GM18508 (cell line): ENCODE measurements at regions not wholly inside any gene's neighbourhood (a gene's known extent, or its start where the extent isn't known, plus 50 kb on each side); places are given as distances from the start of the nearest gene placed in this dataset.
"Not testable (repeated sequence)": the region's sequence is repeated elsewhere in the genome, so short reads cannot be mapped to it uniquely, and the experiment has no call there.

Experiments used
- ATAC-seq: cut with Tn5 transposase; IDR thresholded peaks from one replicate; pipeline ENCODE4 v1.9.1; 2021; ENCODE audit warnings: moderate number of reproducible peaks; ENCODE audit not compliant: insufficient read depth, unreplicated experiment

DNA sequence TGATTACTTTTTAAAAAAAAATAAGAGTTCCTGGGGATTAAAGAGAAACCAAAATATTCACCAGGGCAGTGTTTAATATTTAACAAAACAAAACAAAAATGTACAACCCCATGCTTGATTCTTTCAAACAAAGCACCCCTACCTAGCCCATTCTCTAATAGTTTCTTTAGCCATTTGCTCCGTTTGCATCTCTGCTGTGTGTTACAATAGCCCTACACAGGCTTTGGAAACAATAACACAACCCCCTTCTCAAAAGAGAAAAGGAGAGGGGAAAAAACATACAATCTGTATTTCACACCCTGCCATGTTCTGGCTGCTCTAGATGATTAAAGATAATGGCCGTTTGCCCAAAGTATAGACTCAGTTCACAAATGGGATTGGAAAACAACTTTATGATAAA lies 302.9 kb downstream of the CPS1 start:
- ATAC-seq = no peak

DNA sequence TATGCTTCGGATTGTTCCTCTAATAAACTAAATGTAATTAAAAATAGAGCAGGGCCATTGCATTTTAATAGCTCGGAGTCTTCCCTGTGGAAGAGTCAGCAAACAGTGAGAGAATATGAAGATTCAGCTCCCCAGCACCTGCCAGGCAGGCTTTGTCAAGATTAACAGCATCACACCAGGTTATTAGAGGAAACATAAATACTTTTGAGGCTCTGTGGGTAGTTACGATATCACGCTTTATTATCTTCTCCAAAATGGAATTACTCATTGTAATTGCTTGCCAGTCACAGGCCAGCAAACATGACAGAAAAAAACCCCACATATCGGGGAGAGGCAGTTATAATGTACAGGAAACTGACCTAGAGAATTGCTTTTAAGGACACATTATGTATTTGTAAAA lies 303.9 kb downstream of the CPS1 start:
- ATAC-seq = no peak

DNA sequence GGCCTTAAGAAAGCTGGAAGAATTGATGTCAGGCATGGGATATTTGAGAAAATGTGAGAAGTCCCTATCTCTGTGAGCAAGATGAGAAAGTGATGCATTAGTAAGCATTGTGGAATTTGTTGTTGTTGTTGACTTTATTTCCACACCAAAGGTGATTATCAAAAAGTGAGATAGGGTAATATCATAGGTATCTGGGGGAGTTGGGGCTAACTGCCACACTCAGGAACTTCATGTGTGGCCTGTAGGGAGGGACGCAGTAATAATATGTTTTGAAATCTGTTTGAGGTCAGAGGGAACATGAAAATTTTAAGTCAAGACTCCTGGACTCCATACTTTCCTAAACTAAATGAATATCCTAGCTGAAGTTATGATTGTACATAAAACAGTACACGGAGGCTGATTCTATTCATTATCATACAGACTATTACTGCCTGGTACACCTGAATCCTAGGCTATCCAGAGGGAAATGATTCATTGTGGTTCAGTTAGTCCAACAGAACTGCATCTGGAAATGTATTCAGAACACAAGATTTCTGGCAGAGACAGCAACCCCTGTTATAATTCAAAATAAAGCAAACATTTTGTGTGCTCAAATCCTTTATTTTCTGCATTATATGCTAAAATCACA lies 304.8 kb downstream of the CPS1 start:
- ATAC-seq = no peak

DNA sequence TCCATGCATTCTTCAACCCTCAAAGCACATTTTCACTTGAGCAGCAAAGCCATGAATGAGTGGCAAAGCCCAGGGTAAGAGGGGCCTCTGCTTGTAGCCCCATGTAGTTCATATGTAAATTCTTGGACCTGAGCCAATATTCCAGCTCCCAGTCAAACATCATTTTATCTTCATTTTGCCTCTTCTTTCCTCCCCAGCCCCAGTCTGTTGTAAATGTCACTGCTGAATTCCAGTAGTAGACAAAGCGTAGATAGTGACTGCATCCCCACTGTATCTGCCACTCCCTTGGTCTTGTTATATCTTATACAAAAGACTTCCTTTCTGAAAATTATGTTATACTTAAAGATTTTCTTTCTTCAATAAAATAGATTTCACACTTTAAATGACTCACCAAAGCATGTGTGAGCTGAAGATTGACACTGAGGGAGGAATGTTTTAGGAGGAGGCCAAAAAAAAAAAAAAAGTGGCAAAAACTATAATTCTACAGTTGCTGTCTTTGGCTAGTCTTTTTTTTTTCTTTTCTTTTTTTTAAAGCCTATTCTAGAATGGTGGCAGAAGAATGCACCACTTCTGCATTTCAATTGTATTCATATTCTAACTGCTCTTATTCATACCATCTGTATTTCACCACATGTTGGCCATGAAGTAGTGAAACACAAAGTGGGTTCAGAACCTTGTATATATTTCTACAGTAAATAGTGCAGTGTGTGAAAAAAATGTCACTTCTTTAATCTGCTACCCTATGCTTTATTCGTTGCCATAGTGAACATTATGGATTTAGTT lies 306.1 kb downstream of the CPS1 start:
- no peak for ATAC-seq

DNA sequence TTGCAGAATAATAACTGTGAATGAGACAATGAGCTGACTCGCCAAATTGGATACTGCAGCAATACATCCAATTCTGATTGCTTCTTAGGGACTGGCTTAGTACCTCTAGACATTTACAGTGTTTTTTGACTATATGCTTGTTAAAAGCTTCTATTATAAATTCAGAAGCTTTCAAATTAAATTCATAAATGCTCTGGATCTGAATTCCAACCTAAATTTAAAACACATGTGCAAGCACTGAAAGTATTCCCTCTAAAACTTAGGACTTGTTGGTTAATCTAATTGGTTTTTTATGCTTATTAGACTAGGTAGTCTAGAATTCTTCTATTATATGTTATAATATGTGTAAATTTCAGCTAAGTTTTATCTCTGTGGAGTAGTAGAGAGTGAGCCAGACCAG lies 306.9 kb downstream of the CPS1 start:
- ATAC-seq = no peak

DNA sequence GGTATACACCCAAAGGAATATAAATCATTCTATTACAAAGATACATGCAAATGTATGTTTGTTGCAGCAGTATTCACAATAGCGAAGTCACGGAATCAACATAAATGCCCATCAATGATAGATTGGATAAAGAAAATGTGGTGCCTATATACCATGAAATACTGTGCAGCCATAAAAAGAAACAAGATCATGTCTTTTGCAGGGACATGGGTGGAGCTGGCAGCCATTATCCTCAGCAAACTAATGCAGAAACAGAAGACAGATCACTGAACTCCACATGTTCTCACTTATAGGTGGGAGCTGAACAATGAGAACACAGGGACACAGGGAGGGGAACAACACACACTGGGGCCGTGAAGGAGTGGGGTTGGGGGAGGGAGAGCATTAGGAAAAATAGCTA lies 315.2 kb downstream of the CPS1 start:
- not testable (repeated sequence) for ATAC-seq

DNA sequence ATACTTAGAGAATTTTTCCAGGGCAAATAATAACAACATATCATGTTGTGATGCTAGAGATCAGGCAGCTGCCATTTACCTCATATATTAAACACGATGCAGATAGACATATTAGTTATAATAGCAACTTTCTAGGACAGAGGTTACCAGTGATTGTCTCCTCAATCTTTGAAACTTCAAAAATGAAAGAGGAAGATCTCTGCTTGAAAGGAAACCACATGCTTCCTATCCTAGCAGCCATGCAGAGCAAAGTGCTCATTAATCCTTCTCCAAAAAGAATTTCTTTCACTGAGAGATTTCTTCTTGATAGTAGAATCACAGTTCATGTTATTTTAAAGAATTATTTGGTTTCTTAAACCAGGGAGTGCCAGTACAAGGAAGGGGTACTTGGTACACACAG lies 317.2 kb downstream of the CPS1 start:
- no peak for ATAC-seq

DNA sequence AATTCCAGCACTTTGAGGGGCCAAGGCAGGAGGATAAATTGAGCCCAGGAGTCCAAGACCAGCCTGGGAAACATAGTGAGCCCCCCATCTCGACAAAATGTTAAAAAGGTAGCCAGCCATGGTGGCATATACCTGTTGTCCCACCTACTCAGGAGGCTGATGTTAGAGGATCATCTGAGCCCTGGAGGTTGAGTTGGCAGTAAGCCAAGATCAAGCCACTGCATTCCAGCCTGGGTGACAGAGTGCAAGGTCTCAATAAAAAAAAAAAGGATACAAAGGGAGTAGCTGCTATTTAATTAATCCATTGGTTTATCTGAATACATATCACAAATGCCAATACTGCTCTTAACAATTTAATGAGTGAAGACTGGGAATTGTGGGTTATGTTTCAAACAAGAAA lies 327.8 kb downstream of the CPS1 start:
- no peak for ATAC-seq

DNA sequence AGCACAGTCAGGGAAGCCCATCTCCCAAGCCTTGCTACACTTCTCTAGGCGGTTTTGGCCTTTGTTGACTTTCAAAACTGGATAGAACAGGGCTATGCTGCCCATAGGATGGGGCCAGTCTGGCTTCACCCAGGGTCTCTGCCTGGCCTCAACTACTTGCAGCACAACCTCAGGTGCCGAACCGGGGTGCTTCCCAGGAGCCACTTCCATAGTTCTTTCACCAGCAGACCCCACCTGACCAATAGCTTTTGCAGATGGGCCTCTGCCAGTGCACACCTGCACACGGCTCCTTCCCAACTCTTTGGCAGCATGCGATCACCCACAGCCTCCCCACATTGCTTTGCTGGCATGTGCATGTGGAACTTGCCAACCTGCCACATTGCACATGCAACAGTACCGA lies 331.6 kb downstream of the CPS1 start:
- ATAC-seq = no peak

DNA sequence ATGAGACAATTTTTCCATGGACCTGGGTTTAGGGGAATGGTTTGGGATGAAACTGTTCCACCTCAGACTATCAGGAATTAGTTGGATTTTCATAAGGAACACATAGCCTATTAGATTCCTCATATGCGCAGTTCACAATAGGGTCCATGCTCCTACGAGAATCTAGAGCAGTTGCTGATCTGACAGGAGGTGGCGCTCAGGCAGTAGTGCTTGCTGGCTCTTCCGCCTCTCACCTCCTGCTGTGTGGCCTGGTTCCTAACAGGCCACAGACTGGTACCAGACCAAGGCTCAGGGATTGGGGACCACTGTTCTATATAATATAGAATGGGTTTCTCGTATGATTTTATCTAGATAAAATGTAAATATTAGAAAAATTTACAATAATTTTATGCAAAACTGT lies 338.7 kb downstream of the CPS1 start:
- ATAC-seq = no peak

DNA sequence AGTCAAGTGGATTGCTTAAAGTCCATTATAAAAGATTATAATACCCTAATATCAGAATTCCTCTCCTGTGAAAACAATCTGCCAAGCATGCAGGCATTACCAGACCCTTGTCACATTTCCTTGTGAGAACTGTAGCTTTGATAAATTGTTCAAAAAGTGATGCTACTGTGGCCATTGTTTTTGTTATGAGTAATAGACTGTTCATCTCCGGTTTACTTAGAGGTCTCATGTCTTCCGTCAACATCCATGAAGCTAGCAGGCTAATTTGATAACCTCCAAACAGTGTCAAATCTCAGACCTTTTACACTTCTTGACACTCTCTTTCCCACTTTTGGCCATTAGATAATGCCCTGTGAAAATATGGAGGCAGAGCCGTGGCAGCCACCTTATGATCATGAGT lies 342.7 kb downstream of the CPS1 start:
- no peak for ATAC-seq

DNA sequence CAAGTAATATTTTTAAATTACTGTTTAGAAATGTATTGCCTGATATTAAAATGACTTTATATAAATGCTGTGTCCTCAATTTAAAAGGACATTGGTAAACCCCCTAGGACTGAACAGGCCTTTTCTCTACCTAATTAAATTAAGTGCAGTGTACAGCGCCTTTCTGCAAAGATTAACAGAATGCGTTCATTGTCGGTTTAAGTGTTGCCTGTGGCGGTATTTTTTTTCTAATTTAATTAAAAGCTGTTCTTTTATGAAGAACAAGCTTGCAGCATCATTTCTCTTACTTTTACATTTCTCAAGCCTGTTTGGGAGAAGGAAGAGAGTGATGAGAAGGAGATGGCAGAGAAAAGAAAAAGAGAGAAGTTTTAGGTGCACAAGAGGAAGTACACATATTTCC lies 344.9 kb downstream of the CPS1 start:
- no peak for ATAC-seq

DNA sequence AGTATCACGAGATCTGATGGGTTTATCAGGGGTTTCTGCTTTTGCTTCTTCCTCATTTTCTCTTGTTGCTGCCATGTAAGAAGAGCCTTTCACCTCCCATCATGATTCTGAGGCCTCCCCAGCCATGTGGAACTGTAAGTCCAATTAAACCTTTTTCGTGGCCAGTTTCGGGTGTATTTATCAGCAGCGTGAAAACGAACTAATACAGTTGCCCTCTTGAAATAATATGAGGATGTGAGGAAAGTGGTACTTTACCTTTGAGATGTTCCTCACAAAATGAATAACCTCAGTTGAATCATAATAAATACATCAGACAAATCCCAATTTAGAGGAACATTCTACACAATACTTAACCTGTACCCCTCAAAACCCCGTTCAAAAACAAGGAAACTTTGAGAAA lies 356.4 kb downstream of the CPS1 start:
- ATAC-seq = no peak

DNA sequence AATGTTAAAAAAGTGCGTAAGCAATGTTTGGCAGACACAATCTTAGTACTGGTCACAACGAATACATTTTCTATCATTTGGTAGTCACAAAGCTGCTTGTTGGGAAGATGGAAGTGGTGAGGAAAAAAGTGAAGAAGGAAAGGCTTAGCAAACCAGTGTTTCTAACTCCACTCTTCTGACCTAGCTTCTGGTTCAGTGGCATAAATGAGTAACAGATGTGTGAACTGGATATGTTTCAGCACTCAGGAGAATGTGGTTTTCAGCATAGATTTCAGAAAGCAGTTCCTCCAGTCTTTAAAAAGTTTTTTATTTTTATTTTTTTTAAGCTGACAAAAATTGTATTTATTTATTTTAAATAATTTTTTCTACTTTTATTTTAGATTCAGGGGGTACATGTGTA lies 357.1 kb downstream of the CPS1 start:
- no peak for ATAC-seq

DNA sequence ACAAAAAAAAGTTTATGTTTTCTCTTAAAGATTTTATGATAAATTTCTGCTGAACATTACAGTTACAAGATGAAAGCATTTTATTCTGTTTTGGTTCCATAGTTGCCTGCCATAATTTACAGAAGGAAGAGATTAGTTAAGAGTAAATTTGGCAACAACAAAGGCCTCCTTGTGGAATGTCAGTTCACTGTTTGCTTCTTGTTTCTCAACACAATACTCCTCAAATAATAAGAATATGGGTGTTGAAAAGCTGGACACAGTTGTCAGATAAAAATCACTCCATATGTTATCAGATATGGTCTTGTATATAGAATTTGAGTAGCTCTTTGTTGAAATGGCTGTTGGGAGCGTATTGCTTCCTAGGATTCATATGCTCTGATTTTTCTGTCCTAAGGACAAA lies 359.5 kb downstream of the CPS1 start:
- ATAC-seq = no peak

DNA sequence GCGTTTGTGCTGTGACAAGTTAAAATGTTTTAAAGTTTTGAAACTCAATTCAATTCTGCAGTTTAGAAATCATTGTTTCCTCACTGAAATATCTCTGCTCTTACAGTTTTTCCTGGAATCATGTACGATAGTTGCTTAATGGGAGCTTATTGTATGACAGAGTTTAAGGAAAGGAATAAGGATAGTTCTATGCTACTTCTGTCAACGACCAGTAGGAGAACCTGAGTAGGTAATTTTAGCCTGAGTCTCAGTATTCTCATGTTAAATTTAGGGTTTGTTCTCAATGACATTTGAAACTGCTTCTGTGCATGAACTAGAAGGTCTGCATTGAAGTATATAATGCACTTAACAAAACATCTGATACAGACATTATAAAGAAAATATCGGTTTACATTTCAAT lies 361.1 kb downstream of the CPS1 start:
- ATAC-seq = no peak

DNA sequence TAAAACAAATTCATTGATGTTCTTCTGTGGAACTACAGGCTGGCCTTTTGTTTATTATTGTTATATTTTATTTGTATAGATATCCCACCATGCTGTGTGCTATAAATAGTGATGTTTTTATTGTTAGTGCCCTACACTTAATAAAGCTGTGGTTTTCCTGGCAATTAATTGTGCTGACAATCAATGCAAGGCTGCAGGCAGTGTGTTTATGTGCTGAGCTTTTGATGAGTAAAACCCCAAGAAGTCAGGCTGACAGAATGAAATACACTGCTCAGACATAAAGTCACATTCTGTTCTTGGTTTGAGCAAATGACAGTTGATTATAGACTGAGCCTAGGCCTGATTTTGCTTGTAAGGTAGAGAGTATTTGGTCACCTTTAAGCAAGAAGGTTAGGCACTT lies 362.7 kb downstream of the CPS1 start:
- ATAC-seq = no peak

DNA sequence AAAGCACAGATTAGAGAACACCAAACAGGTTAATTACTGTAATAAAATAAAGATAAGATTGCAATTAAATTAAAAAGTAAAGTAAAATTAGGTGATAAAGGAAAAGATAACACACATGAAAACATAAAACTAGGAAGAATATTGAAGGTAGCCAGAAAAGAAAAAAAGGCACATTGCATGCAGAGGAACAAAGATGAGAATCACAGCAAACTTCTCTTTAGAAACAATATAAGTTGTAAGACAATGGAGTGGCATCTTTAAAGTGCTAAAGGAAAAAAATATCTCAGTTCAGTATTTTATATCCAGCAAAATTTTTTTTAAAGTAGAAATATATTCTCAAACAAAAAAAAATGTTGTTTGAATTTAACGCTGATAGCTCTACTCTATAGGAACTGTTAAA lies 366.0 kb downstream of the CPS1 start:
- no peak for ATAC-seq

DNA sequence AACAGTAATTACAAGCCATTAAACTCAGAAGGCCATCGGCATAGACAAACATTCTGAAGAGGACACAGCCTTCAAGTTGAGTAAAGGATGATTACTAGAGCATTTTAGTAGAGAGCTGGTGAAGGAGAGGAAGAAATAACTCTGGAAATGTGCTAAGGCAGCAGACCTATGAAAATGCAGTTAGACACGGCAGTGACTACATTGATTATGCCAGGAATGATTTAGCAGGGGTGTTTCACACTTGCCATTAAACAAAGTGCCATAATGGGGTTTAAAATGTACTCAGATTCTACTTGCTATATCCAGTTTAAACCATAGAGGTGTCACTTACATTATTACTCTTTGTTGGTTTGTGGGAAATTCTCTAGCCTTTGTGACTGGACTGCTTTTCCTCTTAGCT lies 372.3 kb downstream of the CPS1 start:
- no peak for ATAC-seq

DNA sequence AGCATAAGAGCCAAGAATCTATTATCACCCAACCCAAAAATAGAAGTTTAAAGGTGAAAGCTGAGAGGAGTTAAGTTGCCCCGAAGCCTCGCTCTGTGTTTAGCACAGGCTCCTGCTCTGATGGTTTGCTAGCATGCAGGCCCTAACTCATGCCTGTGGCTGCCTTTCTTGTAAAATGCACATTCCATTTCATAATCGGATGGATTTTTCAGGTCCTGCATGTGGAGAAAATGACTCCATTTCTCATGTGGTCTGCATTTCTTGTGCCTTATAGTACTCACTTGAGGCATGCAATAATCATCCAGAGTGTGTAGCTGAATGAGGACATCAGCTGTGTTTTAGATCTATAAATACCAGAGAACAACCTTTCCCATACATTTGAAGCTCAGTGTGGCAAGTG lies 381.8 kb downstream of the CPS1 start:
- no peak for ATAC-seq

DNA sequence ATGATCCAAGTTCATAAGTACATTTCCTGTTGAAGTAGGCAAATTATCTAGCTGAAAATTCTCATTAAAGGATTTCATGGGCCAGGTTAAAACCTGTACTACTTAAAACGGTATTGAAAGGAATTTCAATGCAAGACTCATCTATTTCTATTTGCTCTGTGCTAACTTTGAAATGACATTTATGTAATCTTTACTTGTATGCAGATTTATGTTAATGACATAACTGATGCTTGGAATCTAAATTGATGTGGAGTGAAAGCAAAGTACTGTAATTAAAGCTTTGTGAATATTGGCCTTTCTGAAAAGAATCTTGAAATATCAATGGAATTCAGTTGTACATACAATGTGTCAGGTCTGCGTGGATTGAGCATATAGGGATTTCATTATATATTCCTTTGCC lies 390.0 kb downstream of the CPS1 start:
- no peak for ATAC-seq

DNA sequence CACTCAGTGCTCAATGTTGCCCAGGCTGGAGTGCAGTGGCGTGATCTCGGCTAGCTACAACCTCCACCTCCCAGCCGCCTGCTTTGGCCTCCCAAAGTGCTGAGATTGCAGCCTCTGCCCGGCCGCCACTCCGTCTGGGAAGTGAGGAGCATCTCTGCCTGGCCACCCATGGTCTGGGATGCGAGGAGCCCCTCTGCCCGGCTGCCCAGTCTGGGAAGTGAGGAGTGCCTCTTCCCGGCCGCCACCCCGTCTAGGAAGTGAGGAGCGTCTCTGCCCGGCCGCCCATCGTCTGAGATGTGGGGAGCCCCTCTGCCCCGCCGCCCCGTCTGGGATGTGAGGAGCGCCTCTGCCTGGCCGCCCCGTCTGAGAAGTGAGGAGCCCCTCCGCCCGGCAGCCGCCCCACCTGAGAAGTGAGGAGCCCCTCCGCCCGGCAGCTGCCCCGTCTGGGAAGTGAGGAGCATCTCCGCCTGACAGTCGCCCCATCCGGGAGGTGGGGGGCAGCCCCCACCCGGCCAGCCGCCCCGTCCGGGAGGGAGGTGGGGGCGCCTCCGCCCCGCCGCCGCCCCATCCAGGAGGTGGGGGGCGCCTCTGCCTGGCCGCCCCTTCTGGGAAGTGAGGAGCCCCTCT lies 394.1 kb downstream of the CPS1 start:
- not testable (repeated sequence) for ATAC-seq
